Uterus (tissue), 3 donors: ENCODE measurements at regions not wholly inside any gene's neighbourhood (a gene's known extent, or its start where the extent isn't known, plus 50 kb on each side); places are given as distances from the start of the nearest gene placed in this dataset.

Experiments
- DNase-seq, 2 donors: peaks; one replicate each; pipeline ENCODE4 v3.0.0-alpha.2; 2019 to 2020
- H3K27ac ChIP-seq, 2 donors: fragments of 200-600 bp; sonication (generic); 1 replicate in 1 of 2; 2 replicates in 1 of 2; pipeline ENCODE4 v1.5.1; 2016 to 2018
- H3K27me3 ChIP-seq, 2 donors: fragments of 200-600 bp; sonication (generic); one replicate each; pipeline ENCODE4 v1.5.1; 2018 to 2019; ENCODE audit warnings: control low read depth in 1 of 2
- H3K36me3 ChIP-seq, 2 donors: fragments of 200-600 bp; sonication (generic); one replicate each; pipeline ENCODE4 v1.5.1; 2019; ENCODE audit warnings: control low read depth in 1 of 2
- H3K4me1 ChIP-seq, 2 donors: fragments of 200-600 bp; sonication (generic); one replicate each; pipeline ENCODE4 v1.5.1; 2018 to 2019; ENCODE audit warnings: control low read depth in 1 of 2
- H3K4me3 ChIP-seq, 2 donors: fragments of 200-600 bp; sonication (generic); 1 replicate in 1 of 2; 2 replicates in 1 of 2; pipeline ENCODE4 v1.5.1; 2018 to 2019; ENCODE audit warnings: mild to moderate bottlenecking in 1 of 2
- H3K9me3 ChIP-seq, 2 donors: fragments of 200-600 bp; sonication (generic); one replicate each; pipeline ENCODE4 v1.5.1; 2019; ENCODE audit warnings: control low read depth in 1 of 2
- POLR2A ChIP-seq, 2 donors: fragments of 450-650 bp; IDR thresholded peaks; one replicate each; pipeline ENCODE4 v1.6.1; 2016; ENCODE audit warnings: antibody characterized with exemption in 2 of 2, mild to moderate bottlenecking in 1 of 2, moderate library complexity in 1 of 2
- intact Hi-C: fragments of 100-400 bp; cut with DNase I; formaldehyde crosslinking; loops from one replicate; pipeline ENCODE4 v1.15.1; 2023; ENCODE audit warnings: low total_unique reads
- TF ChIP-seq, protein P1 (sequence below), 4 experiments: fragments of 200-600 bp in 2 of 4; fragments of 450-650 bp in 2 of 4; sonication (generic) in 2 of 4; IDR thresholded peaks; one replicate each; pipeline ENCODE4 v1.5.1; 2016 to 2019; ENCODE audit warnings: antibody characterized with exemption in 4 of 4, mild to moderate bottlenecking in 2 of 4, moderate library complexity in 1 of 4
- donor health status: DM: yes; HTN: yes; CAD: no.

DNA sequence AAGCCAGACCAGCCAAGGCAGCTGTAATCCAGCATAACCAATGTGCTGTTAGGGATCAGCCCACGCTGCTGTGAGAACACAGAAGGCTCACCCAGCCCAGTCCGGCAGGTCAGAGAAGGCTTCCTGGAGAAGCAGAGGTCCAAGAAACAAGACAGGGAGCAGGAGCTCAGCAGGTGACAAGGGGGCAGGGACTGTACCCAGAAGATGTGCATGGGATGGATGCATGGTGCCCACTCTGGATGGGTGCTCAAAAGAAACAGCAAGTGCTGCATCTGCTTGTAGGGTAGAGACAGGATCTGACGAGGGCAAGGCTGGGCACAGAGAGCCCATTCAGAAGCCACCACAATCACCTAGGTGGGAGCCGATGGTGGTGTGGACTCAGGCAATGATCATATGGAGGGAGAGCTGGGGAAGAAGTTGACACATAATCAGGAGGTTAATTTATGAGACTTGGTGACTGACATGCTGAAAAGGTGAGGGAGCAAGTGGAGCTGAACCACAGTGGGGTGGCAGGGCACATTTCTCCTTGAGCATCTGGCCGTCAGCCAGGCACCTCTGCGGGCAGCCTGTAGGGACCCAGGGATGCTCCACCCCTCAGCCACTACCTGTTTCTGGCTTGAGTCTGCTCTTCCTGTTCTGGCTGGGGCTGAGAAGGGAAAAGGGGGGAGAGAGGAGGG, 102.3 kb upstream of the DRD2 start:
- no peaks in the 10 kb centered on the region for H3K4me1 ChIP-seq
- H3K36me3 ChIP-seq = no peaks in the 10 kb centered on the region
- H3K9me3 ChIP-seq = no peaks in the 10 kb centered on the region
- DNase-seq = no peak
- no peak overlapping the region for H3K27ac ChIP-seq
- no peaks in the 10 kb centered on the region for H3K27me3 ChIP-seq
- intact Hi-C loops = no loop called here
- TF ChIP-seq, protein P1, sequence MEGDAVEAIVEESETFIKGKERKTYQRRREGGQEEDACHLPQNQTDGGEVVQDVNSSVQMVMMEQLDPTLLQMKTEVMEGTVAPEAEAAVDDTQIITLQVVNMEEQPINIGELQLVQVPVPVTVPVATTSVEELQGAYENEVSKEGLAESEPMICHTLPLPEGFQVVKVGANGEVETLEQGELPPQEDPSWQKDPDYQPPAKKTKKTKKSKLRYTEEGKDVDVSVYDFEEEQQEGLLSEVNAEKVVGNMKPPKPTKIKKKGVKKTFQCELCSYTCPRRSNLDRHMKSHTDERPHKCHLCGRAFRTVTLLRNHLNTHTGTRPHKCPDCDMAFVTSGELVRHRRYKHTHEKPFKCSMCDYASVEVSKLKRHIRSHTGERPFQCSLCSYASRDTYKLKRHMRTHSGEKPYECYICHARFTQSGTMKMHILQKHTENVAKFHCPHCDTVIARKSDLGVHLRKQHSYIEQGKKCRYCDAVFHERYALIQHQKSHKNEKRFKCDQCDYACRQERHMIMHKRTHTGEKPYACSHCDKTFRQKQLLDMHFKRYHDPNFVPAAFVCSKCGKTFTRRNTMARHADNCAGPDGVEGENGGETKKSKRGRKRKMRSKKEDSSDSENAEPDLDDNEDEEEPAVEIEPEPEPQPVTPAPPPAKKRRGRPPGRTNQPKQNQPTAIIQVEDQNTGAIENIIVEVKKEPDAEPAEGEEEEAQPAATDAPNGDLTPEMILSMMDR (IDR thresholded peaks at IDR 0.05) = no peak
- TF ChIP-seq POLR2A (IDR thresholded peaks at IDR 0.05) = no peak
- no peak overlapping the region for H3K4me3 ChIP-seq

DNA sequence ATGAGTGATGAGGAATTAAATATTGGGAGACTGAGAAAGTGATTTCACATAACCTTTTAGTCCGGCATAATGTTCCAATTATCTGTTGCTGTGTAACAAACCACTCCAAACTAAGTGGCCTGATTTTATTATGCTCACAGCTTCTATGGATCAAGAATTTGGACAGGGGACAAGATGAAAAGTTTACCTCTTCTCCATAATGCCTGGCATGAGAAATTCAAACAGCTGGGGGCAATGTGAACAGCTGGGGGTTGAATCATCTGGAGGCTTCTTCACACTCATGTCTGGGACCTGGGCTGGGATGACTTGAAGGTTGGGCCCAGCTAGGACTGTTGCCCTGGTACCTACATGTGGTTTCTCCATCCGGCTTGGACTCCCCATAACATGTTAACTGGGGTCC, 99.4 kb upstream of the DRD2 start:
- Histone ChIP-seq H3K36me3 (no peaks in the 10 kb centered on the region), H3K4me3 (no peak overlapping the region), H3K27ac (no peak overlapping the region), H3K4me1 (no peaks in the 10 kb centered on the region), H3K27me3 (no peaks in the 10 kb centered on the region), H3K9me3 (no peaks in the 10 kb centered on the region)
- DNase-seq = no peak
- TF ChIP-seq POLR2A (IDR thresholded peaks at IDR 0.05) = no peak
- TF ChIP-seq, protein P1 (IDR thresholded peaks at IDR 0.05) = no peak
- intact Hi-C loops = no loop called here

DNA sequence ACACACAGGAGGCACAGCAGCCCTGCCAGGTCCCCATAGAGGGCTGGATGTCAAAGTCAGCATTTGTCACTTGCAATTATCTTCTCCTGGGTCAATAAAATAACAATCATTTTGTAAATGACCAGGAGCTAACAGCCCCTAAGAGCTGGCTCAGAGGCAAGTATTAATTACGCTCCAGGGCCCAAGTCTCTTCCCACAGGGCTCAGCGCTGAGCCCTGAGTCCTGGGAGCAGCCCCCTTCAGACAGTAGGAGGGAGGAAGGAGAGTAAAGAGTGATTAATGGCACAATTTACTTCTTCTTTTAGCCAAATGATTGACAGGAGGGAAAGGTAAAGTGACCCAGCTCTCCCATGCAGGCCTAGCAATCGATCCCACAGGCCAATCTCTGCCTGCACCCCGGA, 99.0 kb upstream of the DRD2 start:
- H3K27me3 ChIP-seq = no peaks in the 10 kb centered on the region
- DNase-seq = no peak
- intact Hi-C loops = no loop called here
- TF ChIP-seq, protein P1 (IDR thresholded peaks at IDR 0.05) = no peak
- TF ChIP-seq POLR2A (IDR thresholded peaks at IDR 0.05) = no peak
- no peaks in the 10 kb centered on the region for H3K36me3 ChIP-seq
- H3K4me1 ChIP-seq = no peaks in the 10 kb centered on the region
- H3K27ac ChIP-seq = no peak overlapping the region
- H3K4me3 ChIP-seq = no peak overlapping the region
- H3K9me3 ChIP-seq = no peaks in the 10 kb centered on the region

DNA sequence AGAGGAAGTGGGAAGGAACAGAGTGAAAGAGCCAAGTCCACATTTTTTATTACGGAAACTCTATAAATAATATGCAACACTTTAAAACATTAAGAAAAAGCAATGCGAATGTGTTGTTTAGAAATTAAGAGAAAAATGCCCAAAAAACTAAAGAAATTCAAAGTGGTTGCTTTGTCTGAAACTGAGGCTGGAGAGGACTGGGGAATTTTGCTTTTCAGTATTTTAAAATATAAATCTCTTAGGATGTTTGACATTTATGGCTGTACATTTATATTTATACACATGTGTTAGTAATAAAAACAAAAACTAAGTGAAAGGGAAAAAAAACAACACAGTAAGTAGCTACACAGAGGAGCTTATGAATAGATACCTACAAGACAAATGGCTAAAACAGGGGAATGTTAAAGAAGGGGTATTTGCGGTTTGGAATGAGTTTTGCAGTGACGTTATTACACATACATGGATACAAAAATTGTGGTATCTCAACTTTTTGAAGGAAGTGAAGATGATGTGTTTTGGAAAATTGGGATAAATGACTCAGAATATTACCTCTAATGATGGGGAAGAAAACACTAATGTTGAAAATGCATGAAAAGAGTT, 97.0 kb upstream of the DRD2 start:
- no peaks in the 10 kb centered on the region for H3K4me1 ChIP-seq
- H3K9me3 ChIP-seq = no peaks in the 10 kb centered on the region
- intact Hi-C loops = no loop called here
- no peak overlapping the region for H3K4me3 ChIP-seq
- no peak overlapping the region for H3K27ac ChIP-seq
- no peaks in the 10 kb centered on the region for H3K36me3 ChIP-seq
- TF ChIP-seq, protein P1 (IDR thresholded peaks at IDR 0.05) = no peak
- TF ChIP-seq POLR2A (IDR thresholded peaks at IDR 0.05) = no peak
- no peaks in the 10 kb centered on the region for H3K27me3 ChIP-seq
- no peak for DNase-seq

DNA sequence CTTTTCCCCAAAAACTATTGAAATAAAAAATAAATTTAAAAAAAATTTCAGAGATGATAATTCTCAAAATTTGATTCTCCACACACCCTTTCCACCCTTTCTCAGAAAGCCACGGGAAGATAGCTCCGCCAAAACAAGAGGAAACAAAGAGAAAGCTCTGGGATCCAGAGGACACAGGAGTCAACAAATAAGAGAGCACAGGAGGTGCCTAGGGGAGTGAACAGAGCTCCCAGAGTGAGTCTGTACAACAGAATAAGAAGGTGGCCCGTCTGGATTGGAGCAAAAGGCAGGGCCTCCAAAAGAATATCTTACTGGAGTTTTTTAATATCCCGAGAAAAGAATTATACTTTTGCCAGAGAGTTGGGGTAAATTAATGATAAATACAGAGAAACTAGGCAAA, 96.3 kb upstream of the DRD2 start:
- no peaks in the 10 kb centered on the region for H3K4me1 ChIP-seq
- intact Hi-C loops = no loop called here
- no peaks in the 10 kb centered on the region for H3K27me3 ChIP-seq
- no peak overlapping the region for H3K27ac ChIP-seq
- no peaks in the 10 kb centered on the region for H3K36me3 ChIP-seq
- no peak for DNase-seq
- no peak for TF ChIP-seq POLR2A (IDR thresholded peaks at IDR 0.05)
- TF ChIP-seq, protein P1 (IDR thresholded peaks at IDR 0.05) = peak in 1 of 4 experiments; percentile 7
- H3K4me3 ChIP-seq = no peak overlapping the region
- no peaks in the 10 kb centered on the region for H3K9me3 ChIP-seq
